HG02571 (cell line): ENCODE measurements at regions not wholly inside any gene's neighbourhood (a gene's known extent, or its start where the extent isn't known, plus 50 kb on each side); places are given as distances from the start of the nearest gene placed in this dataset.

Source experiments
- ATAC-seq: cut with Tn5 transposase; IDR thresholded peaks from one replicate; pipeline ENCODE4 v1.9.1; 2021; ENCODE audit warnings: mild to moderate bottlenecking, moderate library complexity; ENCODE audit not compliant: unreplicated experiment

- no peak for ATAC-seq
These were observed 128.9 kb upstream of the CELF4 start for GRCh38 chr18:37694516-37694915.

GRCh38 chr18:37691162-37691561, 125.6 kb upstream of the CELF4 start:
- ATAC-seq, result no peak

GRCh38 chr18:37689841-37690240, 124.2 kb upstream of the CELF4 start:
- no peak for ATAC-seq

GRCh38 chr18:37684590-37684989, 119.0 kb upstream of the CELF4 start:
- no peak for ATAC-seq

- ATAC-seq, result no peak
These were observed 118.6 kb upstream of the CELF4 start for GRCh38 chr18:37684183-37684582.

- ATAC-seq, result no peak
These were observed 115.3 kb upstream of the CELF4 start for GRCh38 chr18:37680911-37681310.

GRCh38 chr18:37676276-37676675, 110.7 kb upstream of the CELF4 start:
- no peak for ATAC-seq

- no peak for ATAC-seq
These were observed 110.1 kb upstream of the CELF4 start for GRCh38 chr18:37675699-37676098.

GRCh38 chr18:37674570-37674969, 109.0 kb upstream of the CELF4 start:
- no peak for ATAC-seq

- ATAC-seq, result no peak
These were observed 108.1 kb upstream of the CELF4 start for GRCh38 chr18:37673671-37674070.

GRCh38 chr18:37672932-37673595, 107.5 kb upstream of the CELF4 start:
- ATAC-seq, result no peak

- no peak for ATAC-seq
These were observed 106.4 kb upstream of the CELF4 start for GRCh38 chr18:37672001-37672400.

GRCh38 chr18:37671530-37671929, 105.9 kb upstream of the CELF4 start:
- no peak for ATAC-seq

GRCh38 chr18:37671119-37671518, 105.5 kb upstream of the CELF4 start:
- ATAC-seq, result no peak

- no peak for ATAC-seq
These were observed 104.5 kb upstream of the CELF4 start for GRCh38 chr18:37669991-37670534.

GRCh38 chr18:37668971-37669747, 103.6 kb upstream of the CELF4 start:
- ATAC-seq, result no peak

- no peak for ATAC-seq
These were observed 102.2 kb upstream of the CELF4 start for GRCh38 chr18:37667836-37668235.

GRCh38 chr18:37666991-37667390, 101.4 kb upstream of the CELF4 start:
- no peak for ATAC-seq

- no peak for ATAC-seq
These were observed 100.9 kb upstream of the CELF4 start for GRCh38 chr18:37666451-37666850.

- no peak for ATAC-seq
These were observed 99.7 kb upstream of the CELF4 start for GRCh38 chr18:37665346-37665745.

- no peak for ATAC-seq
These were observed 97.8 kb upstream of the CELF4 start for GRCh38 chr18:37663446-37663845.
